SK-MEL-5 (cell line): ENCODE measurements at regions not wholly inside any gene's neighbourhood (a gene's known extent, or its start where the extent isn't known, plus 50 kb on each side); places are given as distances from the start of the nearest gene placed in this dataset.

Experiments used
- DNase-seq: peaks from one replicate; pipeline ENCODE4 v3.0.0-alpha.2; 2016; ENCODE audit warnings: low read depth, low spot score
- in situ Hi-C: cut with HindIII; loops from 2 replicates; pipeline ENCODE4 v1.10.0; 2016; ENCODE audit warnings: low sequenced_read_pairs, high pct_unique_total_duplicates, low pct_unique_long_range_greater_than_20kb

GRCh38 chr13:103812558-103812957 lies 746.3 kb upstream of the SLC10A2 start:
- in situ Hi-C loops: no loop called here
- DNase-seq: no peak

GRCh38 chr13:103810026-103810425 lies 743.8 kb upstream of the SLC10A2 start:
- DNase-seq: no peak
- in situ Hi-C loops: no loop called here

- no peak for DNase-seq
- in situ Hi-C loops: no loop called here
Observed at GRCh38 chr13:103805771-103806170, 739.6 kb upstream of the SLC10A2 start.

DNA sequence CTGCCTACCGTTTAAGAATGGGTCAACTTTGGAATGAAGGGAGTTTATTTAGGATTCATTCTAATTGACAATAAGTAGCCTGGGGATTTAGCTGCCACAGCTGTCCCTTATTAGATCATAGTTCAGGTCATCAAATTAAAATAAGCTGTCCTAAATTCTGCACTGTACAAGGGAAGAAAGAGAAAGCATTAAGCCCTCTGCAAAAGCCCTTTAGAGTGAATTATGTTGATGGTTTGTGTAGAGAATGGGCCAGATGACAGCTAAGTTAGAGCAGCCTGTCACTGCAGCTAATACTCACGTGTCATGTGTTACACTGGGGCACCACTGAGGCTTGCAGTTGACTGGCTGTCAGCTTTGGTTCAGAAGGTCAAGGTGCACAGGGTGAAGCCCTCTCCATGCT lies 737.1 kb upstream of the SLC10A2 start:
- DNase-seq: no peak
- in situ Hi-C loops: no loop called here

DNA sequence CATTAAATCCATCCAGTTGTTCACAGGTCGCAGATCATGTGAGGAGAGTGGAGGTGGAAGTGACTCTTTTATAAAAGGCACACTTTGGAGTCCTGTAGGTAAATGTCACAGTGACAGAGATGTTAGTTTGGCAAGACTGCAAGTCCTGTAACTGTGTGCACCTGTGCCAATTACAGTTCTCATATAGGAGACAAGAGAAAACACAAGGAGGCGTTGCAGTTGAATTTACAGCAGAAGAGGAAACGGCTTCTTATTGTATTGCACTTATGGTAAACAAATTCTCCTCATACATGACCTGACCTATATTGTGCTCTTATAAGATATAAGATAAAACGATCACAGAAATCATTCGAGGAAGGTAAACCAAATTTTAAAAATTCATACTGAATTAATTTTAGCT lies 732.8 kb upstream of the SLC10A2 start:
- in situ Hi-C loops: no loop called here
- DNase-seq: peak; percentile 4

DNA sequence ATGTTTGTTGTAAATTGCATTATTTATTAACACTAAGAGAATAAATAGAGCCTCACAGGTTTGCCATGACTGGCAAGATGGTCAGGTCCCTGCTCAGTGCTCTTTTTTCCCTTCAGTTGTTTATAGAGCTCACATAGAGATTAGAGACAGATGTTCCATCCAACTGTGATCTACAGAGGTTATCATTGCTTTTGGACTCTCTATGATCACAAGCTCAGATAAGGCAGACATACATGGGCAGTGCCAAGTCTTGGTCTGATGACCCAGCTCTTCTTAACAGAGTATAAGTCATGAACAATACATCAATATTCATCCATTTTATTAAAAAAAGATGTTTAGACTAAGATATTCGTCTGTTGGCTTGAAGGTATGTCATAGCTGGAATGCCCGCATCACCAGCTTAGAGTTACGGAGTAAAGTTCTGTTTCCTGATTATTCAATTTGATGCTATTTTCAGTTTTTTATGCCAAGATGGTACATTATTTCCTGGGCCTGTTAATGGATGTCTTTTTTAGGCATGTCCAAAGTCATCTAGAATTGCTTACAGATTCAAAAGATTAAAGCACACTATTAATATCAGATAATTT lies 729.8 kb upstream of the SLC10A2 start:
- no peak for DNase-seq
- in situ Hi-C loops: no loop called here

DNA sequence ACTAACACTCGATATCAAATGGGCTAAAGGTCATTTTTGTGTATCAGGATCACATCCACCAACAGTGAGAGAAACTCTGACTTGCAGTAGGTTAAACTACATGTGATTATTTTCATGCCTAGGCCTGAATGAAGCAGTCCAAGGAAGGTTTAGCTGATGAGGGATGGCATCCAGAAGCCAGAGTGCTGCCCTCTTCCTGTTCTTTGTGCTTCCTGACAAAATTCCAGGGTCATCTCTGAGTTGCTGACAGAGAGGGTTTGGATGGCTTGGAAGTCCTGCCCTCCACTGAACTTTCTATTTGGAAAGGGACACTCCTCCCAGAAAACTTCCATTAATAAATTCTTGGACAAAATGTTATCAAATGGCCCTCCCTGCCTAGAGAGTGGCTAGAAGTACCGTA lies 728.3 kb upstream of the SLC10A2 start:
- in situ Hi-C loops: no loop called here
- DNase-seq: no peak

DNA sequence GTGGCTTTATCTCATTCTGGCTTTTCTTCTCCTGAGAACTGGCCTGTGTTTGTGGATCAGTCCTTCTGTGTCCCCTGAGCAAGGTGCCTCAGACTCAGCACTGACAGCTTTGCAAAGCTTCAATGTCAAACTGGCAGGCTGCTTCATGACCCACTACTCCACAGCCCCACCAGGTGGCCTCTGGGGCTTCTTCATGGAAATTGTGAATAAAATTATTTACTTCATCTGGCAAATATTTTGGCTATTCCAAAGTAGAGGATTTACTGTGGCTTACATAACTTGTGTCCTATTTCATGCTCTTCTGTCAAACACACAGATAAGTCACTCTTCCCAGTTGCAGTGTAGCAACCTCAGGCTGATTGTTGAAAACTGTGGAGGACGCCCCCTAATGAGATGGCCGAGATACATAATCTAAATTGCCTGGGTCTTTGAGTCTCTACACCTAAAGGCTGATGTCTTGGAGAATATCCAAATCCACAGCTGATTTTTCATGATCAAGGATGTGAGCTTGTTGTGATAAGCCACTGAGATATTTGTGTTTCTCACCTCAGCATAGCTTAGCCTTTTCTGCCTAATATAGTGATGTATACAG lies 721.9 kb upstream of the SLC10A2 start:
- peak; percentile 42 for DNase-seq
- in situ Hi-C loops: no loop called here

DNA sequence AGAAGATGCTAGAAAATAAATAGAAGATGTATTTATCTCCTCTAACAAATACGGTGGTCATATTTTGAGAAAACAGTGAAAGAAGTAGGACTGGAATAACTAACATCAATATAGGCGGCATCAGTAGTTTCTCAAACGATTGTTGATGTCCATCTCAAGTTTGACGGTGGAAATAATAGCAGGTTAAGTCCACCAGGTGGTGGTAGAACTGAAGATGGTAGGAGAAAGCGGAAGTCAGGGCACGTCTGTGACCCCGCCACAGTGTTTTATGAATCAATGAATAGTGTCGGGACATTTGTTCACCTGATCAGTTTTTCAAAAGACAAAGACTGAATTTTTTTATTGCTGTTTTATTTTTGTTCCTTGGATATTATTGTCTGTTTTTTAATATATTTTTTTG lies 706.4 kb upstream of the SLC10A2 start:
- in situ Hi-C loops: no loop called here
- peak; percentile 47 for DNase-seq

GRCh38 chr13:103762523-103762922 lies 696.3 kb upstream of the SLC10A2 start:
- peak; percentile 1 for DNase-seq
- in situ Hi-C loops: no loop called here

DNA sequence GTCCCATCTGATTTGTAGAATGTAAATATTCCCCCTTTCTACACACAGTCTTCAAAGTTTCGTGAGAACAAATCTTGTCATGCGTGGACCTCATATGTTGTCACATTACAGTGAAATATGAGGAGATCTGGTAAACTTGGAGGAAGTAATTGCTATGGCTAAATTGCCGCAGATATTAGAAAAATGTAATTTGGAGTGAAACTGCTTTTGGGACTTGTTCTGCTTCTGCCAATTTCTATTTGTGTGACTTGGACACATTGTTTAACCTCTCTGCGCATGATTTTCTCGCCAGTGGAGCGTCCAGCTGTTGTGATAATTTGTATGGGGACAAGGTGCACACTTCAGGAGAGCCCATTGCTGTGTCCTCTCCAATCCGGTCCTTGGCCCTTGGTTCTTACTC lies 693.1 kb upstream of the SLC10A2 start:
- in situ Hi-C loops: no loop called here
- no peak for DNase-seq

- in situ Hi-C loops: no loop called here
- DNase-seq: no peak
Observed at GRCh38 chr13:103758222-103758621, 692.0 kb upstream of the SLC10A2 start.

GRCh38 chr13:103757361-103757760 lies 691.1 kb upstream of the SLC10A2 start:
- in situ Hi-C loops: no loop called here
- DNase-seq: no peak

DNA sequence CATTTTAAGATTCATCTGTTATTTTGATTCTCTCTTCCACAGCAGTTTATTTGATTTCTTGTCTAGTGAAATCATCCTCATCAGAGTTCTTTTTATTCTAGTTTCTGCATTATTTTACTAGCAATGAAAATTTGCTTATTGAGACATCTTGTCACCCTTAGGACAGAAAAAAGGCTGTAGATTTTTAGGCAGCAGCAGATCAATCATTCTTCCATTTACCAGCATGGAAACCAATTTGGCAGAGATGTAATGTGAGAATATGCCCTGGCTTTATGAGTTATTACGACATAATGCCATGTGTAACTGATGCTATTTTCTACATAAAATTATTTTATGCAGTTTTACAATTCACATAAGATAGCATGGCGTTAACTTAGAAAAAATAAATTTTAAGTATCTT lies 688.6 kb upstream of the SLC10A2 start:
- in situ Hi-C loops: no loop called here
- DNase-seq: no peak

DNA sequence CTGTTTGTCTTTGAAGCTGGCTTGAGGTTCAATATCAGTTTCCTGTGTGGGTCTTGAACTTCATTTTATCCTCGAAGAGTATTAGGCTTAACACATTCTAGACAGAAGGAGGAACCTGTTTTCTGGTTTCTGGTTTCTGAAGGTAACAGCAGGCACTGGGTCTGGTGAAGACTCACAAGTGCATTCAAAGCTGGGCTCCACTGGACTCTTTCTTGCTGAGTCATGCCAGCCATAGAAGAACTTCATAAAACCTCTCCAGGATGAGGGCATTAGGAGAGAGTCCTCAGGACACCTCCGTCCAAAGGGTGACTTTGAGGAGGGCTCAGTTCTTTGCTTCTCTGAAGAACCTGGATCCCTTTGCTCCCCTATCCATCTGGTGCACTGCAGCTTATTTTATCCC lies 668.6 kb upstream of the SLC10A2 start:
- in situ Hi-C loops: no loop called here
- DNase-seq: no peak

DNA sequence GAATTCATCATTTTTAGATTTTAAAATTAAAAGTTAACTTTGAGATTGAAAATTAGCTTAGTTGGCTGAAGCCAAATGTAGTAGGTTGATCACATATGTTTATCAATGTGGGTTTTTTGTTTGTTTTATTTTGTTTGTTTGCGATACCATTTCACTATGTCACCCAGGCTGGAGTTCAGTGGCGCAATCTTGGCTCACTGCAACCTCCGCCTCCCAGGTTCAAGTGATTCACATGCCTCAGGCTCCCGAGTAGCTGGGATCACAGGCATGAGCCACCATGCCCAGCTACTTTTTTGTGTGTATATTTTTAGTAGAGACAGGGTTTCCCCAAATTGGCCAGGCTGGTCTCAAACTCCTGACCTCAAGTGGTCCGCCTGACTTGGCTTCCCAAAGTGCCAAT lies 665.7 kb upstream of the SLC10A2 start:
- no peak for DNase-seq
- in situ Hi-C loops: no loop called here

GRCh38 chr13:103730407-103730806 lies 664.2 kb upstream of the SLC10A2 start:
- DNase-seq: no peak
- in situ Hi-C loops: no loop called here

DNA sequence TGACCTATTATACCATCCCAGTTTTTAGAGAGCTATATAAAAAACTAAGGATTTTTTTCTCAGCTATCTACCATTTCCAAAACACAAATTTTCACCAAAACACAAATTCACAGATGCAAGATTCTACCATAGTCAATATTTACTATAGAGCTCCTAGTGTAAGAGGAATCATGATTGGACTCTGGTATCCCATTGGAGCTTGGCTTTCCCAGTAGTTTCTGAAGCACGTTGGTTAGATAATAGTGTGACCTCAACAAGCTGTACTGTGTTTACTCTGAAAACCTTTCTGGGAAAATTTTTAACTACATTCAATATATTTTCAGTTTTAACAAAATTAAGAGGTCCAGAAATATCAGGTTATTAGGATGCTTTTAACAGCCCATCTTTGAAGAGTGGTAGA lies 660.6 kb upstream of the SLC10A2 start:
- in situ Hi-C loops: no loop called here
- DNase-seq: no peak

DNA sequence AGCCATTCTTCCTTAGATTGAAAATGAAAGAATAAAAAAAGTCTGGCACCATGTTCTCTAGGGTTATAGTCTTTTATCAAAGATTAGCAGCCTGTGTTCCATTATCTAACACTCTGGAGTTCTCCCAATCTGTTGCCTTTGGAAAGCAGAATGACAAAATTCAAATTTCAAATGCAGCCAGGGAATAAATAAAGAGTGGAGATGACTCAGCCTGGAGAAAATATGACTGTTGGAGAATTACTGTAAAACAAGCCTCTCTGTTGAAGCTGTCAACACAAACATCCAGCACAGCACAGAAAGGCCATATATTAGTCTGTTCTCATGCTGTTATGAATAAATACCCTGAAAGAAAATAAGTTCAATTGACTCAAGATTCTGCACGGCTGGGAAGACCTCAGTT lies 650.5 kb upstream of the SLC10A2 start:
- no peak for DNase-seq
- in situ Hi-C loops: no loop called here

GRCh38 chr13:103715335-103715734 lies 649.1 kb upstream of the SLC10A2 start:
- in situ Hi-C loops: no loop called here
- no peak for DNase-seq
